ENCODE measurements at regions not wholly inside any gene's neighbourhood (a gene's known extent, or its start where the extent isn't known, plus 50 kb on each side); places are given as distances from the start of the nearest gene placed in this dataset.

DNA sequence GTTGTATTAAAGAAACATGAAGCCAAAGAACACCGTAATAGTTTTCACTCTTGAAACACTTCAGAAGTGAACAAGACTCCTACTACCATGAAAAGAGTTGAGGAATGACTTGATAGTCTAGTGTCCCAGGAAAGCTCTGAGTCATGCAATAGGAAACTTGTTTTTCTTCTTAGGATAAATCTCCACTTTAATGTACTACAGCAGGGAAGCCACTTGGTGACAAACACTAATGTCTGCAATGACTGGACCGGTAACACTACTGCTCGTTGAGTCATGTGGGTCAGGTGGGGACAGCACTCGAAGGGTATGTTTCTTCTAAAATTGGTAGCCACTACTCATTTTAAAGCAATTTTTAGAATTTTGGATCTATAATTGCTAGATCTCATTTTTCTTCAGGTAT is 291.7 kb upstream of the CNTN3 start:
- TF ChIP-seq CTCF (conservative IDR thresholded peaks at IDR 0.05) (no peak), ZFX (IDR thresholded peaks at IDR 0.05) (no peak)
